Esophagus (tissue), 2 donors: ENCODE measurements at regions not wholly inside any gene's neighbourhood (a gene's known extent, or its start where the extent isn't known, plus 50 kb on each side); places are given as distances from the start of the nearest gene placed in this dataset.

Experiments
- H3K27ac ChIP-seq, 2 donors: one replicate each; pipeline ENCODE4 v1.5.1; 2013; ENCODE audit warnings: low read depth in 2 of 2, mild to moderate bottlenecking in 2 of 2, inconsistent platforms in 1 of 2, low read length in 1 of 2, moderate library complexity in 1 of 2
- H3K27me3 ChIP-seq, 2 donors: one replicate each; pipeline ENCODE4 v1.6.1; 2013; ENCODE audit warnings: low read length in 2 of 2, control low read depth in 1 of 2, mild to moderate bottlenecking in 1 of 2; ENCODE audit not compliant: insufficient read depth in 2 of 2, control insufficient read depth in 1 of 2
- H3K36me3 ChIP-seq, 2 donors: one replicate each; pipeline ENCODE4 v1.6.1; 2013; ENCODE audit warnings: low read length in 1 of 2; ENCODE audit not compliant: control insufficient read depth in 2 of 2, insufficient read depth in 2 of 2
- H3K4me1 ChIP-seq, 2 donors: one replicate each; pipeline ENCODE4 v1.6.1; 2013; ENCODE audit warnings: low read length in 1 of 2; ENCODE audit not compliant: control insufficient read depth in 2 of 2, insufficient read depth in 2 of 2
- H3K4me3 ChIP-seq, 2 donors: one replicate each; pipeline ENCODE4 v1.5.1; 2013; ENCODE audit warnings: low read length in 2 of 2, mild to moderate bottlenecking in 2 of 2, low read depth in 1 of 2, moderate library complexity in 1 of 2
- H3K9me3 ChIP-seq, 2 donors: one replicate each; pipeline ENCODE4 v1.6.1; 2013; ENCODE audit warnings: mild to moderate bottlenecking in 2 of 2, low read depth in 1 of 2, low read length in 1 of 2, moderate library complexity in 1 of 2; ENCODE audit not compliant: control insufficient read depth in 2 of 2, insufficient read depth in 1 of 2
- WGBS, 2 donors: extraction: QIAGEN DNeasy Blood & Tissue Kit; methylation state at CpG; one replicate each; pipeline ENCODE4 v1.1.7; 2013; 5-methylcytosine and 5-hydroxymethylcytosine counted together
- donor health status: healthy with polysubstance abuse.
- donor health status: Bipolar disorder and iron deficiency.

- 79 to 83% methylated on average over 32 of the region's 32 CpGs for whole genome bisulfite sequencing, 2 donors
- no peak overlapping the region for H3K27ac ChIP-seq
- no peak overlapping the region for H3K4me3 ChIP-seq
- peaks cover 0 to 4% of the 10 kb centered on the region in 2 donors for H3K4me1 ChIP-seq
- H3K36me3 ChIP-seq: no peaks in the 10 kb centered on the region
- peaks cover 0 to 4% of the 10 kb centered on the region in 2 donors for H3K9me3 ChIP-seq
- peaks cover 0 to 3% of the 10 kb centered on the region in 2 donors for H3K27me3 ChIP-seq
Measured at GRCh38 chr16:86869288-86870022, 291.1 kb downstream of the FOXL1 start.

- peaks cover 0 to 3% of the 10 kb centered on the region in 2 donors for H3K27me3 ChIP-seq
- no peaks in the 10 kb centered on the region for H3K36me3 ChIP-seq
- H3K27ac ChIP-seq: no peak overlapping the region
- H3K4me3 ChIP-seq: no peak overlapping the region
- 77 to 78% methylated on average over 9 of the region's 9 CpGs for WGBS, 2 donors
- peaks cover 0 to 4% of the 10 kb centered on the region in 2 donors for H3K9me3 ChIP-seq
- peaks cover 0 to 4% of the 10 kb centered on the region in 2 donors for H3K4me1 ChIP-seq
Measured at GRCh38 chr16:86870380-86870779, 292.0 kb downstream of the FOXL1 start.

GRCh38 chr16:86872131-86872530, 293.8 kb downstream of the FOXL1 start:
- Histone ChIP-seq H3K4me1 (peaks cover 0 to 2% of the 10 kb centered on the region in 2 donors), H3K4me3 (no peak overlapping the region), H3K27me3 (peaks cover 0 to 3% of the 10 kb centered on the region in 2 donors), H3K9me3 (peaks cover 0 to 4% of the 10 kb centered on the region in 2 donors), H3K36me3 (no peaks in the 10 kb centered on the region), H3K27ac (no peak overlapping the region)
- 69 to 73% methylated on average over 9 of the region's 9 CpGs for WGBS, 2 donors

GRCh38 chr16:86872833-86873232, 294.5 kb downstream of the FOXL1 start:
- 90% methylated on average over 8 of the region's 8 CpGs for WGBS, 2 donors
- Histone ChIP-seq H3K9me3 (peaks cover 0 to 4% of the 10 kb centered on the region in 2 donors), H3K4me1 (peaks cover 0 to 2% of the 10 kb centered on the region in 2 donors), H3K27ac (no peak overlapping the region), H3K36me3 (no peaks in the 10 kb centered on the region), H3K4me3 (no peak overlapping the region), H3K27me3 (peaks cover 0 to 3% of the 10 kb centered on the region in 2 donors)

- no peak overlapping the region for H3K27ac ChIP-seq
- 59 to 60% methylated on average over 2 of the region's 2 CpGs for WGBS, 2 donors
- H3K4me3 ChIP-seq: no peak overlapping the region
- peaks cover 0 to 2% of the 10 kb centered on the region in 2 donors for H3K4me1 ChIP-seq
- H3K36me3 ChIP-seq: no peaks in the 10 kb centered on the region
- peaks cover 0 to 3% of the 10 kb centered on the region in 2 donors for H3K27me3 ChIP-seq
- peaks cover 0 to 4% of the 10 kb centered on the region in 2 donors for H3K9me3 ChIP-seq
Measured at GRCh38 chr16:86874141-86874540, 295.8 kb downstream of the FOXL1 start.

- Histone ChIP-seq H3K4me3 (no peak overlapping the region), H3K4me1 (peaks cover 0 to 2% of the 10 kb centered on the region in 2 donors), H3K27ac (no peak overlapping the region), H3K9me3 (peaks cover 0 to 4% of the 10 kb centered on the region in 2 donors), H3K36me3 (no peaks in the 10 kb centered on the region), H3K27me3 (no peaks in the 10 kb centered on the region)
- WGBS, 2 donors: 85 to 86% methylated on average over 10 of the region's 10 CpGs
Measured at GRCh38 chr16:86876499-86876898, 298.1 kb downstream of the FOXL1 start.

GRCh38 chr16:86877108-86877507, 298.8 kb downstream of the FOXL1 start:
- 79 to 81% methylated on average over 10 of the region's 10 CpGs for WGBS, 2 donors
- Histone ChIP-seq H3K27me3 (no peaks in the 10 kb centered on the region), H3K4me1 (peaks cover 0 to 2% of the 10 kb centered on the region in 2 donors), H3K4me3 (no peak overlapping the region), H3K27ac (no peak overlapping the region), H3K36me3 (no peaks in the 10 kb centered on the region), H3K9me3 (peaks cover 0 to 4% of the 10 kb centered on the region in 2 donors)

GRCh38 chr16:86877835-86878234, 299.5 kb downstream of the FOXL1 start:
- no peak overlapping the region for H3K27ac ChIP-seq
- WGBS, 2 donors: 27 to 30% methylated on average over 2 of the region's 2 CpGs
- H3K36me3 ChIP-seq: no peaks in the 10 kb centered on the region
- H3K9me3 ChIP-seq: peaks cover 0 to 4% of the 10 kb centered on the region in 2 donors
- H3K27me3 ChIP-seq: no peaks in the 10 kb centered on the region
- no peak overlapping the region for H3K4me3 ChIP-seq
- H3K4me1 ChIP-seq: no peaks in the 10 kb centered on the region

- whole genome bisulfite sequencing, 2 donors: 51 to 56% methylated on average over 38 of the region's 38 CpGs
- H3K36me3 ChIP-seq: no peaks in the 10 kb centered on the region
- H3K4me3 ChIP-seq: no peak overlapping the region
- no peaks in the 10 kb centered on the region for H3K27me3 ChIP-seq
- no peaks in the 10 kb centered on the region for H3K4me1 ChIP-seq
- no peak overlapping the region for H3K27ac ChIP-seq
- no peaks in the 10 kb centered on the region for H3K9me3 ChIP-seq
Measured at GRCh38 chr16:86878236-86879080, 300.1 kb downstream of the FOXL1 start.
